ENCODE measurements at regions not wholly inside any gene's neighbourhood (a gene's known extent, or its start where the extent isn't known, plus 50 kb on each side); places are given as distances from the start of the nearest gene placed in this dataset.

DNA sequence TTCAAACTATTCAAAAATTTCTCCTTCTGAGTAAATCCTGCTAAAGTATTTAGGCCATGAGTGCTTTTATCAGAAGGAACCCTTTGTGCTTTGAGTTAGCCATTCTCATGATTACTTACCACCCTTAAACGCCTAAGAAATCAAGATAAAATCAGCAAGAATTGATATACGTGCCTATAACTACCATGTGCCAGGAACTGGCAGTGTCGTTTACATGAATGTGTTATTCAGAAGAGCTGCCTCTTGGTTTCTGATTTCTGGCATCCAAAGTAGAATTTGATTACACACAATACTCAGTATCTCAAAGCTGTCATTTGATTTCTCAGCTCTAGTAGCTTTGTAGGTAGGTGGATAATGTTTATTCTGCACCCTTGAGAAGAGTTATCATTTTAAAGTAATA lies 351.3 kb upstream of the CCDC54 start:
- TF ChIP-seq, protein P1, sequence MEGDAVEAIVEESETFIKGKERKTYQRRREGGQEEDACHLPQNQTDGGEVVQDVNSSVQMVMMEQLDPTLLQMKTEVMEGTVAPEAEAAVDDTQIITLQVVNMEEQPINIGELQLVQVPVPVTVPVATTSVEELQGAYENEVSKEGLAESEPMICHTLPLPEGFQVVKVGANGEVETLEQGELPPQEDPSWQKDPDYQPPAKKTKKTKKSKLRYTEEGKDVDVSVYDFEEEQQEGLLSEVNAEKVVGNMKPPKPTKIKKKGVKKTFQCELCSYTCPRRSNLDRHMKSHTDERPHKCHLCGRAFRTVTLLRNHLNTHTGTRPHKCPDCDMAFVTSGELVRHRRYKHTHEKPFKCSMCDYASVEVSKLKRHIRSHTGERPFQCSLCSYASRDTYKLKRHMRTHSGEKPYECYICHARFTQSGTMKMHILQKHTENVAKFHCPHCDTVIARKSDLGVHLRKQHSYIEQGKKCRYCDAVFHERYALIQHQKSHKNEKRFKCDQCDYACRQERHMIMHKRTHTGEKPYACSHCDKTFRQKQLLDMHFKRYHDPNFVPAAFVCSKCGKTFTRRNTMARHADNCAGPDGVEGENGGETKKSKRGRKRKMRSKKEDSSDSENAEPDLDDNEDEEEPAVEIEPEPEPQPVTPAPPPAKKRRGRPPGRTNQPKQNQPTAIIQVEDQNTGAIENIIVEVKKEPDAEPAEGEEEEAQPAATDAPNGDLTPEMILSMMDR (conservative IDR thresholded peaks at IDR 0.05; ENCODE audit: low read depth in 2 of 2): no peak
- TF ChIP-seq EZH2phosphoT487 (IDR thresholded peaks at IDR 0.05; ENCODE audit: unreplicated experiment): no peak
- TF ChIP-seq POLR2AphosphoS5 (IDR thresholded peaks at IDR 0.05; ENCODE audit: low read depth): no peak

Measured in GM23338 (cell line).